MM.1S (cell line): ENCODE measurements at regions not wholly inside any gene's neighbourhood (a gene's known extent, or its start where the extent isn't known, plus 50 kb on each side); places are given as distances from the start of the nearest gene placed in this dataset.

Source experiments
- CTCF ChIP-seq: fragments of 300-600 bp; sonication (generic); IDR thresholded peaks from 2 replicates; pipeline ENCODE4 v1.5.1; 2016; ENCODE audit warnings: antibody characterized with exemption, low read length, mixed read lengths
- EZH2 ChIP-seq: fragments of 300-600 bp; sonication (generic); optimal IDR thresholded peaks from 2 replicates; pipeline ENCODE3; 2017; ENCODE audit warnings: low read depth, mild to moderate bottlenecking, antibody characterized with exemption, low read length, mixed read lengths
- EZH2phosphoT487 ChIP-seq: fragments of 300-600 bp; sonication (generic); IDR thresholded peaks from 2 replicates; pipeline ENCODE4 v1.6.1; 2018; ENCODE audit warnings: antibody characterized with exemption, low read length

DNA sequence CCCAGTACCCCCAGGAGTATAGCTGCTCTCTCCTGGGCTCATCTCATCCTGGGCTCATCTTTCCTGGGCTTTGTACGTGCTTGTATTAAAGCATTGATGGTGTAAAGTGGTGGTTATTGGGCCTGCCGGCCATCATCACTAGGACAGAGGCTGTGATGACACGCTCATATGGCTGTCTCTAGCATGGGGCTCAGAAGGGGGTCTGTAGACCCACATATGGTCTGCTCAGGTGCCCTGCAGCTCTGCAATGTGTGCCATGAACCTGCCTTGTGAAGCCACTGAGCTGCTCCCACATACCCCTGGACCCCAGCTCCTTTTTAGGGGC lies 143.4 kb downstream of the CDC5L start:
- TF ChIP-seq EZH2 (no peak), CTCF (no peak), EZH2phosphoT487 (no peak)
